ENCODE measurements at regions not wholly inside any gene's neighbourhood (a gene's known extent, or its start where the extent isn't known, plus 50 kb on each side); places are given as distances from the start of the nearest gene placed in this dataset.
"Not testable (repeated sequence)": the region's sequence is repeated elsewhere in the genome, so short reads cannot be mapped to it uniquely, and the experiment has no call there.

DNA sequence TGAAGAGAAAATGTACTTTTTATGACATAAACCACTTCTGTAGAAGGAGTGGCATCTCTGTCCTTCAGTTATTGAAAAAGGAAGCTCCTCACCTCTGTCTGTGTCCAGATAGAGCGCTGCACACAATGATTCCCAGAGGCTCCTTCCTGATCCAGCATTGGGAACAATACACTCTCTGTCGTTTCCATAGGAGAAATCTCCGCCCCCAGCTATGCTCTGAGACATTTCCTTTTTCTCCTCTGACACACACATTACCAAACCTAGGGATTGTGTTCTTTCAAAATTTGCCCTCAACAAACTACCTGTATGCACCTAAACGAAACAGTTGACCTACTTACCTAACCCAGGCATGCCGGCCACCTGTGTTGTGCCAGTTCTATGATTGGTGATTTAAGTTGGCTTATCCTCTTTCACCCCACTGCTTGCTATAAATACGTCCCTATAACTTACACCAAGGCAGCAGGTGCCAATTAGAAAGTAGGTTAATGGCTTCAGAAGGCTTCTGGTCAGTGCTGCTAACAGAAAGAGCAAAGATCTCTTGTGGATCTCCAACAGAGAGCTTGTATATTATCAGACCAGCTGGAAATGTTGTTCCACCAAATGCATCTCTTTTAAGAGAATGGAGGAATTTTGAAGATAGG lies 140.1 kb upstream of the JCAD start:
- Histone ChIP-seq H3K9me3 (no peaks in the 10 kb centered on the region), H3K27me3 (no peaks in the 10 kb centered on the region), H3K4me3 (no peak overlapping the region), H3K36me3 (no peaks in the 10 kb centered on the region), H3K27ac (no peak overlapping the region), H3K4me1 (no peaks in the 10 kb centered on the region)
- in situ Hi-C loops (cut with MboI; ENCODE audit: low pct_ligation_motif_present in 1 of 4, low pct_unique_long_range_greater_than_20kb in 1 of 4, low sequenced_read_pairs in 3 of 4) = no loop called here
- TF ChIP-seq POLR2A (IDR thresholded peaks at IDR 0.05) (no peak), EP300 (IDR thresholded peaks at IDR 0.05; ENCODE audit: low read depth) (no peak), POLR2AphosphoS5 (IDR thresholded peaks at IDR 0.05) (no peak)
- TF ChIP-seq, protein P1, sequence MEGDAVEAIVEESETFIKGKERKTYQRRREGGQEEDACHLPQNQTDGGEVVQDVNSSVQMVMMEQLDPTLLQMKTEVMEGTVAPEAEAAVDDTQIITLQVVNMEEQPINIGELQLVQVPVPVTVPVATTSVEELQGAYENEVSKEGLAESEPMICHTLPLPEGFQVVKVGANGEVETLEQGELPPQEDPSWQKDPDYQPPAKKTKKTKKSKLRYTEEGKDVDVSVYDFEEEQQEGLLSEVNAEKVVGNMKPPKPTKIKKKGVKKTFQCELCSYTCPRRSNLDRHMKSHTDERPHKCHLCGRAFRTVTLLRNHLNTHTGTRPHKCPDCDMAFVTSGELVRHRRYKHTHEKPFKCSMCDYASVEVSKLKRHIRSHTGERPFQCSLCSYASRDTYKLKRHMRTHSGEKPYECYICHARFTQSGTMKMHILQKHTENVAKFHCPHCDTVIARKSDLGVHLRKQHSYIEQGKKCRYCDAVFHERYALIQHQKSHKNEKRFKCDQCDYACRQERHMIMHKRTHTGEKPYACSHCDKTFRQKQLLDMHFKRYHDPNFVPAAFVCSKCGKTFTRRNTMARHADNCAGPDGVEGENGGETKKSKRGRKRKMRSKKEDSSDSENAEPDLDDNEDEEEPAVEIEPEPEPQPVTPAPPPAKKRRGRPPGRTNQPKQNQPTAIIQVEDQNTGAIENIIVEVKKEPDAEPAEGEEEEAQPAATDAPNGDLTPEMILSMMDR (IDR thresholded peaks at IDR 0.05) = no peak
- intact Hi-C loops (cut with DNase I; ENCODE audit: low total_unique reads) = no loop called here
- WGBS, 2 donors (ENCODE audit: low coverage in 1 of 2) = 51 to 58% methylated on average over 2 to 6 of the region's 6 CpGs
- DNase-seq = no peak

DNA sequence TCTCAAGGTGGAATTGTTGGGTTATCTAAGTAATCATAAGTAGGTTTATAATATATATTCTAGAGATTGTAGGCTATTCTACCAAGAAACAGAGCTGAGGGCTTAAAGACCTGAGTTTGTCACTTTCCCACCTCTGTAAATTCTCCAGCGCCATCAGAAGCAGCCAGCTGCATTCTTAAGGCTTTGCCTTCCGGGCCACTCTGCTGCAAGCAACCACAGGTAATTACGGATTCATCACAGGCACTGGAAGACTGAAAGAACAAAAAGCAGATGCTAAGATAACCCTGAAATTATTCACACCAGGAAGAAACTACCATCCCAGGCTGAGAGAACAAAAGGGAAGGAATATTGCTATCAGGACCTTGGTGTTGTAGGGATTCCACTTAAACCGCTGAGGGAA lies 137.8 kb upstream of the JCAD start:
- in situ Hi-C loops (cut with MboI; ENCODE audit: low pct_ligation_motif_present in 1 of 4, low pct_unique_long_range_greater_than_20kb in 1 of 4, low sequenced_read_pairs in 3 of 4) (no loop called here), intact Hi-C loops (cut with DNase I; ENCODE audit: low total_unique reads) (no loop called here)
- H3K4me3 ChIP-seq = no peak overlapping the region
- no peaks in the 10 kb centered on the region for H3K27me3 ChIP-seq
- H3K36me3 ChIP-seq = no peaks in the 10 kb centered on the region
- no peaks in the 10 kb centered on the region for H3K4me1 ChIP-seq
- H3K27ac ChIP-seq = no peak overlapping the region
- no peak for DNase-seq
- TF ChIP-seq POLR2A (IDR thresholded peaks at IDR 0.05) (no peak), EP300 (IDR thresholded peaks at IDR 0.05; ENCODE audit: low read depth) (no peak), POLR2AphosphoS5 (IDR thresholded peaks at IDR 0.05) (no peak)
- TF ChIP-seq, protein P1 (IDR thresholded peaks at IDR 0.05) = no peak
- H3K9me3 ChIP-seq = no peaks in the 10 kb centered on the region
- 77 to 80% methylated on average over 4 of the region's 4 CpGs for WGBS, 2 donors (ENCODE audit: low coverage in 1 of 2)

DNA sequence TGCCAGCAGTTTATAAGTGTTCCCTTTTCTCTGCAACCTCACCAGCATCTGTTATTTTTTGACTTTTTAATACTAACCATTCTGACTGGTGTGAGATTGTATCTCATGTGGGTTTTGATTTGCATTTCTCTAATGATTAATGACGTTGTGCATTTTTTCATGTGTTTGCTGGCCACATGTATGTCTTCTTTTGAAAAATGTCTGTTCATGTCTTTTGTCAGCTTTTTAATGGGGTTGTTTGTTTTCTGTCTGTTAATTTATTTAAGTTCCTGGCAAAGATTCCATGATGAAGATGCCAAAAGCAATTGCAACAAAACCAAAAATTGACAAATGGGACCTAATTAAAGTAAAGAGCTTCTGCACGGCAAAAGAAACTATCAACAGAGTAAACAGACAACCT lies 137.2 kb upstream of the JCAD start:
- H3K27ac ChIP-seq; H3K36me3 ChIP-seq; H3K4me1 ChIP-seq; intact Hi-C loops (cut with DNase I; ENCODE audit: low total_unique reads); H3K4me3 ChIP-seq; DNase-seq; H3K9me3 ChIP-seq; in situ Hi-C loops (cut with MboI; ENCODE audit: low pct_ligation_motif_present in 1 of 4, low pct_unique_long_range_greater_than_20kb in 1 of 4, low sequenced_read_pairs in 3 of 4); H3K27me3 ChIP-seq: not testable (repeated sequence)
- WGBS, 2 donors (ENCODE audit: low coverage in 1 of 2) = 34 to 64% methylated on average over 2 of the region's 2 CpGs

DNA sequence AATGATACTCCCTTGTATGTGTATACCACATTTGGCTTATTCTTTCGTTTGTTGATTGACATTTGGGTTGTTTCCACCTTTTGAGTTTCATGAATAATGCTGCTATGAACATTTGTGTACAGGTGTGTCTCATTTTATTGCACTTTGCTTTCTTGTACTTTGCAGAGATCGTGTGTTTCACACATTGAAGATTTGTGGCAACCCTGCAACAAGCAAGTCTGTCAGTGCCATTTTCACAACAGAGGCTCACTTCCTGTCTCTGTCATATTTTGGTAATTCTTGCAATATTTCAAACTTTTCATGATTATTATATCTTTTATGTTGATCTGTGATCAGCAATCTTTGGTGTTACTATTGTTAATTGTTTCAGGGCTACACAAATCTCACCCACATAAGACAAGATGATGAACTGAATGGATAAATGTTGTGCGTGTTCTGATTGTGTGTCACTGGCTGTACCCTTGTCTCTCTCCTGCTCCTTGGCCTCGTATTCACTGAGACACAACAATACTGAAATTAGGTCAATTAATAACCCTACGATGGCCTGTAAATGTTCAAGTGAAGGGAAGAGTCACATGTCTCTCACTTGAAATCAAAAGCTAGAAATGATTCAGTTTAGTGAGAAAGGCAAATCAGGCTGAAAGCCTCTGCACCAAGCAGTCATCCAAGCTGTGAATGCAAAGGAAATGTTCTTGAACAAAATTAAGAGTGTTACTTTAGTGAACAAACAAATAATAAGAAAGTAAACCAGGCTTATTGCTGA lies 133.6 kb upstream of the JCAD start:
- in situ Hi-C loops (cut with MboI; ENCODE audit: low pct_ligation_motif_present in 1 of 4, low pct_unique_long_range_greater_than_20kb in 1 of 4, low sequenced_read_pairs in 3 of 4) = no loop called here
- Histone ChIP-seq H3K27me3 (no peaks in the 10 kb centered on the region), H3K4me1 (peaks cover 0 to 10% (median 0%) of the 10 kb centered on the region in 4 donors), H3K27ac (no peak overlapping the region), H3K36me3 (no peaks in the 10 kb centered on the region), H3K9me3 (no peaks in the 10 kb centered on the region), H3K4me3 (no peak overlapping the region)
- 55 to 62% methylated on average over 5 of the region's 5 CpGs for WGBS, 2 donors (ENCODE audit: low coverage in 1 of 2)
- intact Hi-C loops (cut with DNase I; ENCODE audit: low total_unique reads) = no loop called here
- TF ChIP-seq POLR2A (IDR thresholded peaks at IDR 0.05) = no peak
- TF ChIP-seq EP300 (IDR thresholded peaks at IDR 0.05; ENCODE audit: low read depth) = no peak
- no peak for TF ChIP-seq POLR2AphosphoS5 (IDR thresholded peaks at IDR 0.05)
- TF ChIP-seq, protein P1 (IDR thresholded peaks at IDR 0.05) = no peak
- DNase-seq = no peak

All from transverse colon (tissue), 4 donors.